T-helper 22 cell (primary cell): ENCODE measurements at regions not wholly inside any gene's neighbourhood (a gene's known extent, or its start where the extent isn't known, plus 50 kb on each side); places are given as distances from the start of the nearest gene placed in this dataset.
"Not testable (repeated sequence)": the region's sequence is repeated elsewhere in the genome, so short reads cannot be mapped to it uniquely, and the experiment has no call there.

ENCODE experiments used
- DNase-seq: peaks from one replicate; pipeline ENCODE4 v3.0.0-alpha.2; 2020; ENCODE audit warnings: low read depth

DNA sequence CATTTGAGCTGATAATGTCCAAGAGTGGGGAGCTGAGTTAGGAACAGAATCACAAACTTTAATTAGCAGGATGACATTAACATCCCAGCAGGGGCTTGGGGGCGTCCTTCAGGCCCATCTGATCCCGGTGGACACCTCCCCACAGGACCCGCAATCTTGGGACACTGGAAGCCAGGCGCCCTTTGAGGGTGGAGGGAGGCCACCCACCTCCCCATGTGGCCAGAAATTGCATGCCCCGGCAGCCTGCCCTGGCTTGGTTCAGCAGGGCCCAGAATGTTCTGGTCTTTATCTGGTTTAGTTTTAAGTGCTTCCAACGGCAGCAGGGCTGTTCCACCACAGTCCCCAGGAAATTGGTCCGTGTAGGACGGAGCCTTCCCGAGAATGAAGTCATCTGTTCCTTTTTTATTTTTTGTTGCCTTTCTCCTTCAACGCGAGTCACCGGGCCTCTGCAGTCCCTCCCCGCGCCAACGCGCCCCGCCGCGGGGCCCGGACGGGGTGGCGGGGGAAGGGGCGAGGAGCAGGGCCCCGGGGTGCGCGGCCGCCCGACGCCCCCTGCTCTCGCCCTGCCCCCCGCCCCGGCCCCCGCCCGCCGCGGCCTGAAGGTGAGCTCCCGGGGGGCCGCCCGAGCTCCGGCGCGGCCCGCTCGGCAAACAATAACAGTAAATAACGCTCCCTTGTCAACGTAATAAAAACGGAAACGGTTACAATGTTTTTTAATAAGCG is 207.9 kb downstream of the C9orf50 start:
- no peak for DNase-seq

DNA sequence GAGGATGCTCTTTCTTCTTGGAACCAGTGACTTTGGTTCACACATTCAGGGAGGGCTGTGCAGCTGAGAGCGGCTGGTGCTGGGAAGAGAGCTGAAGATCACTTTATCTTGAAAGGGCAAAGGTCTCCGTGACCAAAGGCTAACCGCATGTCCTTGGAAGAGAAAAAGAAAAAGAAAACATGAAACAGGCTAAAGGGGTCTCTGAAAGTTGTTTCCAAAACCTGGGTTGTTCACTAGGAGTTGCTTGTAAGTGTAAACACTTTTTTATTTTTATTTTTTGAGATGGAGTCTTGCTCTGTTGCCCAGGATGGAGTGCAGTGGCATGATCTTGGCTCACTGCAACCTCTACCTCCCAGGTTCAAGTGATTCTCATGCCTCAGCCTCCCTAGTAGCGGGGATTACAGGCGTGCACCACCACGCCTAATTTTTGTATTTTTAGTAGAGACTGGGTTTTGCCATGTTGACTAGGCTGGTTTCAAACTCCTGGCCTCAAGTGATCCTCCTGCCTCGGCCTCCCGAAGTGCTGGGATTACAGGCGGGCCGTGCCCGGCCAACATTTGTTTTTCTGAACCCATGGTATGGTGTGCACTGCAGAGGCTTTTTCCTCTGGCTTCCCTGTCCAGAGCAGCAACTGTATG is 208.6 kb downstream of the C9orf50 start:
- DNase-seq, result not testable (repeated sequence)

DNA sequence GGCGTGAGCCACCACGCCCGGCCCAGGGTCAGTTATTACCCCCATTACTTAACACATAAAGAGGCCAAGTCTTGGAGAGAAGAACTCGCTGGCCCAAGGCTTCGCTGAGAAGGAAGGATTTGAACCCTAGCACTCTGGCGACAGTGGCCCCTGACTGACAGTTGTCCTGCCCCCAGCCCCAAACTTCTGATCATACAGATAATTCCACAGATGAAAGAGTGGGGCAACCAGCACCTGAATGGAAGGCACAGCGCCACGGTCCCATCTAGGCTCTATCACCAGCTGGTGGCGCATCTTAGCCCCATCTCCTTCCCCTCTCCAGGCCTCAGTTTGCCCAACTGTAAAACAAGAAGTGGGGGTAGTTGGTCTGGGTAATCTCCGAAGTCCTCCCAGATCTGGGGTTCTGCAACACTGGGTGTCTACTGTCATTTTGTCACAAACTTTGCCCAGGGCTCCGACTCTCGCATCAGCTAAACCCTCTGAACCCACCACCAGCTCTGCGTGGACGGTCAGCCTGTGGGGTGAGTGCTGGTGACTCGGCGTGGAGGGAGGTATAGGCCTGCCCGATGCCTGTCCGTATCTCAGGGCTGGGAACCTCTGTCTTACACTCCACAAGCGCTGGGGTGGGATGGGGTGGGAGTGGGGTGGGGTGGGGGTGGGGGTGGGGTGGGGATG is 209.3 kb downstream of the C9orf50 start:
- no peak for DNase-seq

DNA sequence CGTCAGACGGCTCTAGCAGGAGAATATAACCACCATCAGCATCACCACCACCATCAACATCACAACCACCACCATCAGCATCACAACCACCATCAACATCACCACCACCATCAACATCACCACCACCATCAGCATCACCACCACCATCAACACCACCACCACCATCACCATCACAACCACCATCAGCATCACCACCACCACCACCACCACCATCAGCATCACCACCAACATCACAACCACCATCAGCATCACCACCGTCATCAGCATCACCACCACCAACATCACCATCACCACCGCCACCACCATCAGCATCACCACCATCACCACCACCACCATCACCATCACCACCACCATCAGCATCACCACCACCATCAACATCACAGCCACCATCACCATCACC is 210.7 kb downstream of the C9orf50 start:
- no peak for DNase-seq

DNA sequence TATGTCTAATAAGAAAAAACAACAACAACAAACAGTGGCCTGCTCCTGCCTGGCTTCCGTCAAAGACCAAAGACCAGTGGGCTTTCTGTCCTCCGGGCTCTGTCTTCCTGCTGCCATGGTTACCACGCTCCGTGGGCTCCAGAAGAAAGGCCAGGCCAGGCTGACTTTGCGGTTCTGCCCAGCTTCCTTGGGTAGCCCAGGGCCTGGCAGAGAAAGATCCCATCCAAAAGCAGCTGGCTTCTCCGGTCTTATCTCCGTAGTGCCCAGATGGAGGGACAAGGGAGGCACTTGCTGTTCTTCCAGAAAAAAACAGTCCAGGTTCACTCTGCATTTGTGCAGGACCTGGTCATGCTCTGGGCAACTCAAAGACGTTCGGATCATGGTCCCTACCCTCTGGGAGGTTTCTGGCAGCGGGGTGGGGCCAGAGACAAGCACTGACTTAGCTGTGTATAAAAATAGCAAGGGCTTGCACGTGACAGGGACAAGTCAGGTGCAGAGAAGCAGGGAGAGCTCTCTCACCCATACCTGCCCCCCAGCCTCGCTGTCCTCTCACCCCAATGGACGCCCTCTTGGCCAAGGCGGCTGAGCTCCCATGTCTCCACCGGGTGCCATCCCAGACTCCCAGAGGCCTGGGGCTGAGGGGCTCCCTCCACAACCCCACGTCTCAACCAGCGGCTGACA is 212.2 kb downstream of the C9orf50 start:
- DNase-seq, result no peak

DNA sequence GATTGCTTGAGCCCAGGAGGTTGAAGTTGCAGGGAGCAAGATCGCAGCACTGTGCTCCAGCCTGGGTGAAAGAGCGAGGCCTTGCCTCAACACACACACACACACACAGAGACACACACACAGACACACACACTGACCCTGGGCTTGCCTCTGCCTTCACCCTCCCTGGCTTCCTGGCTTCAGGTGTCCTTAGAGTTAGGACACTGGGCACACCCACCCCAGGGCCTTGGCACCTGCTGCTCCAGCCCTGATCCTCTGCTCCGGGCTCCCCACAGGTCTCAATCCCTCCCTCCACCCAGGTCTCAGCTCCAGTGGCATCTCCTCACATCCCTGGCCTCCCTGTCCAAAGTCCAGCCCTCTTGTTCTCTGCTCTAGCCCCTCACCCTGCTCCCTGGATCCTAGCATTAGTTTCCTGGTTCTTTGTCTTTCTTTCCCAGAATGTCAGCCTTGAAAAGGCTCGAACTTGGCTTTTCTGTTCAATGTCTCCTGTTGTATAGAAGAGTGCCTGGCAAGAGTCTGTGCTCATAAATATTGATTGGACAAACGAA is 212.9 kb downstream of the C9orf50 start:
- DNase-seq, result no peak

DNA sequence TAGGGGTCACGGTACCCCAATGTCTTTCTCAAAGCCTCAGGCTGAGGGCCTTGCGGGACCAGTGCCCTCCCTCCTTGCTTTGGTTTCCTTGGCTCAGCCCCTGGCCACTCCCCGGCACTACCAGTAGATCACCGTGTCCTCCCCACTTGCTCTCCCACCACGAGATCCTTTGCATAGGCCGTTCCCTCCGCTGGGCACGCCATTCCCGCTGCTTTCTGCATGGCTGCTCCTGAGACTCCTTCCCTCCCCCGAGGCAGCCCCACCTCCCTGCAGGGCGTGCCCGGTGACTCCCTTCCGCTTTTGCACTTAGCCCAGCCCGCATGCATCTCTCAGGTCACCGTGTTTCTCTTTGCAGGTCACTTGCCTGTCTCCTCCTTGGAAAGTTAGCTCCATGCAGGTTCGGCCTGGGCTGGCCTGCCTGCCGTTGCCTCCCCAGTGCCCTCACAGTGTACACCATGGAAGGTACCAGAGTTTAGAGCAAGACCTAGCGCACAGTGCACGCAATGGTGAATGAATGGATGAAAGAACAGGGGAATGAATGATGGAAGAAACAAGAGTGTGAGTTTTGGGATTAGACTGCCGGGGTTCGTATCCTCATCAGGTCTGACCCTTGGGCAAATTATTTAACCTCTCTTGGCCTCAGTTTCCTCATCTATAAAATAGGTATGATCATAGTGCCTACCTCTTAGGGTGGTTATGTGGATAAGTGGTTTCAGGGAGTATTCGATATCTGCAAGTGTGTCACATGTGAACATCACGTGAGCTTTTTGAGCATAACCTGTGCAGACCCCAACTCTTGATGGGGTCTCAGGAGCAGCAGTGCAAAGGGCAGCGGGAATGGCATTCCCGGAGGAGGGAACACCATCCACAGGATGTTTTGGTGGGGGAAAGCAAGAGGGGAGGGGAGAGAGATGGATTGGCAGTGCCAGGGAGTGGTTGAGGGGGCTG is 214.3 kb downstream of the C9orf50 start:
- DNase-seq, result no peak

DNA sequence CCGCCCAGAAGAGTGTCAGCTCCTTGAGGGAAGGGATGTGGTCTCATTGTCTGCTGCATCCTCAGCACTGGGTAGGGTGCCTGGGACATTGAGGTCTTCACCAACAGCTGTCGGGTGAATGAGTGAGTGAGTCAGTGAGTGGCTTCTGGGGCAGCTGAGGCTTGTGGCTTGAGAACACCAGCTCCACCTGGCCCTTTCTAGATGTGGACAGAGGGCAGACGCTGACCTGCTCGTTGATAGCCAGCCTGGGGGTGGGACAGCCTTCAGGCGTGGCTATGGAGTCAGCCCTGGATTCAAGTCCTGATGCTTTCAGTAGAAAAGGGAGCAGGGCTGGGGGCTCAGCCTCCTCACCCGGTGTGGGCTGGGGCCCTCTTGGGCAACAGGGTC is 215.1 kb downstream of the C9orf50 start:
- DNase-seq, result no peak

DNA sequence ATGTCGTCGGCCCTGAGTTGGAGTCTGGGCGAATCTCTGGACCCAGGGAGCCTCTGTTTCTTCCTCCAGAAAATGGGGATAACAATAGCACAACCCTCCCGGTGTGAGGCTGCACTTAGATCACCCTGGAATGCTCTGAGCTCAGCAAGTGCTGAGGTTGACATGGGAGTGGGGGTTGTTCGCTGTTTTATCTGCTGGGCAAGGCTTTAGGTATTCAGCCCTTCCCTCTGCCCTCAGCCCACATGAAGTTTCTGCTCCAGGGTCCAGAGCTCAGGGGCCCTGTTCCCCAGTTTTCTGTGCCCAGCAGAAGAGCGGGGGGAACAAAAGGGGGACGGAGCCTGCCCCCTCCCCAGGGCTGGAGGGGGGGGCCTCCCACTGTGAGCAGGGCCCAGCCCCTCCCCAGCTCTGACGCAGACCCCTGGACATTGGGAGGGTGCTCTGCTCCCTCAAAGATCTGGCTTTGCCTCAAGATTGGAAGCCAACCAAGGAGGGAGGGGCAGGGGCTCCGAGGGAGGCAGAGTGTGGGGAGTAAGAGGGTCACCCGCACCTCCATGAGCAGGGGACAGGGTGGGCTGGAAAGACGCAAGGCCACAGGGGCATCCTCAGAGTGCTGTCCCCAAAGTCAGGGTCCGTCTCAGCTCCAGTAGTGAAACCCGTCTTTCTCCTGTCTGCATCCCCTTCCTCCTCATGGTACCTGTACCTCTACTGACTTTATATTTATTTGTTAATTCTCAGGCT is 215.6 kb downstream of the C9orf50 start:
- DNase-seq, result no peak

DNA sequence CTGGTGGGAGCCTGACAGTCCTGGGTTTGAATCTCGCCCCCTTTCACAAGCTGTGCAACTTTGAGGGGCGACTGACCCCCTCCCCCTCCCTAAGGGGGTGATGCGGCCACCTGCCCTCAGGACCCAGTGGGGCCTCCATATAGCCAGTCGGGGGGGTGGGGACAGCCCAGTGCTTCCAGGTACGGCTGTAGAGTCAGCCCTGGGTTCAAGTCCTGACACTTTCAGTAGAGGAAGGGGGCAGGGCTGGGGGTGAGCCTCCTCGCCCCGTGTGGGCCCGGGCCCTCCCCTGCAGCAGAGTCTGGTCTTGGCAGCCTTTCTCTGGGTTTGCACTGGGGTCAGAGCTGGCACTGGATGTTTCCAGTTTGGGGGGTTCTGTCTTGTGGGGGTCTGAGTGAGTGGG is 216.3 kb downstream of the C9orf50 start:
- no peak for DNase-seq

DNA sequence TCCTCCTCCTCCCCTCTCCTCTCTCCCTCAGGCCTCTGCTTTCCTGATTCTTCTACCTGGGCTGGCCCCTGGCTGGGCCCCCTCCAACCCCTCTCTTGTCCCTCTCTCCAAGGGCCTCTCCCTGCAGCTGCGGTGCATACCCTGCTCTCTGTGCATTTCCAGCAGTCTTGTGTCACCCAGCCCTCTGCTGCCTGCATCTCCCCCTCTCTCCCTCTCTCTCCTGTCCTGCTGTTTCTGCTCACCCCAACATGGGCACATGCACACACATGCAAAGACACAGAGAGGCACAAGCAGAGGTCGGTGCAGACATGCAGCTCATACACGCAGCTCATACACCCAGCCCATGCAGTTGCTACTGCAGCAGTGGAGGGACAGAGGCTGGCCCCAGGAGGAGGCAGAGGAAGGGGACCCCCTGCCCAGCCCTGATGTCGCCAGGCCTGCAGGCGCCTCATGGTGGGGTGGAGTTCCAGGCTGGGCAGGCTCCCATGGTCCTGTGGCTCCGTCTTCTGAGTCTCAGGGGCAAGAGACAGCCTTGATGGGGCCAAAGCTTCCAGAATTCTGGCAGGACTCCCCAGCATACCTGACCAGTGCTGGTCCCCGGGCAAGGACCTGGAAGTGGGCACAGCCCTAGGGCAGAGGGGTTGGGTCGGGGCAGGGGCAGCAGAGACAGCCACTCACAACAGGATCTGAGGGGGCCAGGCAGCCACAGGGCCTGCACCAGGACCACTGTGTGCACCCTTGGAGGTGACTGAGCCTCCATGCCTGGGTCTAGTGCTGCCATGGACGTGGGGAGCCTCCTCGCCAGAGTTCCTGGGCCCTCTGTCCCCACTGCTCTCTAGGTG is 216.9 kb downstream of the C9orf50 start:
- DNase-seq, result no peak

DNA sequence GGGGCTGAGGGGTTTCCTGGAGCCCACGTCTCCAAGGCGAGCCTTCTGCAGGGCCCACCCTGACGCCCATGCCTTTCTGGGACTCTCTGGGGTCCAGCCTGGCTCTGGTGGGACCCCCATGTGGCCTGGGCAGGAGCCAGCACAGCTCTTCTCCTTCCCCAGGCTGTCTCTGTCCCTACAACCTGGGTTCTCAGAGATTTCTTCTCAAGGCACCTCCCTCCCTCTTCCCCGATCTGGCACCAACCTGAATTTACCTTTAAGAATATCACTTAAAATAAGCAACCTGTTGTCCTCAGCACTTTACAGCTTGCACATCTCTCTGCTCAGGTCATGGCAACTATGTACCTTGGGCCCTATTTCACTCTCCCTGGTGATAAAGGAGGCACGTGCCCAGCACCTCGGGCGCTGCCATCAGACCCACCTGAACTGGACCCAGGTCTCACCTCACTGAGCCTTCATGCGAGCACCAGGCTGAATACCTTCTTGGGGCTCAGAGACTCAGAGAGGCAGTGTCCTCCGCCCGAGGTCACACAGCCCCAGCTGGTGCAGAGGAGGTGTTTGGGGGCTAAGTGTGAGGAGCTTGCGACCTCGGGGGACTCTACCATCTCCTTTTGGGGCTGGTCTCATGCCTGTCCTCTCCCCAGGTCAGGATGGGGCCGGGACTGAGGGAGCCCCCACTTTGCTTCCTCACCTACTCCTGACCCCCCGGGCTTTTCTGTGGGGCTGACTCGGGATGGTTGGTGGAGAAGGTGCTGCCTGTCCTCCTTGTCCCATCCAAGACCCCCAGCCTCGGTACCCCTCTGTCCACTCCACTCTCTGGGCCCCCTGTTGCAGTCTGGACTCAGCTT is 217.7 kb downstream of the C9orf50 start:
- no peak for DNase-seq

DNA sequence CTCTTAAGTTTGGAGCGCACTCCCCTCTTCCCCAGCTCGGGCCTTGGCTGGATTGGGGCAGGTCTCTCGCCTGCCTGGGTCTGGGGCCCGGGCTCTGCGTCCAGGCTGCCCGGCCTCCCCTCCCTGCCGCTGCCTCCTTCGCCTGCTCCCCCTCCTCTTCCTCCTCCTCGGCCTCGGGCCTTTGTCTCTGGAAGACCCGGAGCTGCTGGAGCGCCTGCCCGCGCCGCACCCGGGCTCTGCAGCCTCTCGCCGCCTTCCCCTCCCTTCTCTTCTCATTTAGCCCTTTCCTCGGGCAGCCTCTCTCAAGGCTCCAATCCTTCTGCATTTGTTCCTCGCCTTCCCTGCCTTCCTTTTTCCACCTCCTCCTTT is 218.5 kb downstream of the C9orf50 start:
- DNase-seq, result no peak

DNA sequence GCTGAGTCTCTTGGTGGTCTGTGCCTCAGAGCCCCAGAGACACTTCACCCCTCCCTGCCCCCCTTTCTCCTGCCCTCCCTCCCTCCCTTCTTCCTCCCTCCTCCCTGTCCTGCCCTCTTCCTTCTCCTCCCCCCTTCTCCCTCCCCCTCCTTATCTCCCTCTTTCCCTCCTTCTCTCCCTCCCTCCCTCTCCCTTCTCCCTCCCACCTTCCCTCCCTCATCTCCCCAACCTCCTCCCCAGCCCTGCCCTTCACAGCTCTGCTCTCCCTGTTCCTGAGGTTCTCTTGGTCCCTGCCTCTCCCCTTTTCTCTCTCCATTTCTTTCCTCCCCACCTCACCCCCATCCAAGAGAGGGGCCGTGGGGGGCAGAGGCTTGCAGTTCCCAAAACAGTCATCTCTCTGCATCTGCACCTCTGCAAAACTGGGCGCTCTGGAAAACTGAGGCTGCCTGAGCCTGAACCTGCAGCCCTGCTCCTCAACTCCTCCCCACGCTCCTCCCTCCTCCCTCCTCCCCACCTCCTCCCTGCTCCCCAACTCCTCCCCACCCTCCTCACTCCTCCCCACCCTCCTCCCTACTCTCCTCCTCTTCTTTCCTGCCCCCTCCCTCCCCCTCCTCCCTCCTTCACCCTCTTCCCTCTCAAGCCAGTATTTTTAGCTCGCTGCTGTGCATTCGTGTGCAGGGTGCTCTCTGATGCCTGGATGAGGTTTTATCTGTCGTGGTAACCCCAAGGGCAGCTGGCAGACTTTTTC is 219.1 kb downstream of the C9orf50 start:
- no peak for DNase-seq

DNA sequence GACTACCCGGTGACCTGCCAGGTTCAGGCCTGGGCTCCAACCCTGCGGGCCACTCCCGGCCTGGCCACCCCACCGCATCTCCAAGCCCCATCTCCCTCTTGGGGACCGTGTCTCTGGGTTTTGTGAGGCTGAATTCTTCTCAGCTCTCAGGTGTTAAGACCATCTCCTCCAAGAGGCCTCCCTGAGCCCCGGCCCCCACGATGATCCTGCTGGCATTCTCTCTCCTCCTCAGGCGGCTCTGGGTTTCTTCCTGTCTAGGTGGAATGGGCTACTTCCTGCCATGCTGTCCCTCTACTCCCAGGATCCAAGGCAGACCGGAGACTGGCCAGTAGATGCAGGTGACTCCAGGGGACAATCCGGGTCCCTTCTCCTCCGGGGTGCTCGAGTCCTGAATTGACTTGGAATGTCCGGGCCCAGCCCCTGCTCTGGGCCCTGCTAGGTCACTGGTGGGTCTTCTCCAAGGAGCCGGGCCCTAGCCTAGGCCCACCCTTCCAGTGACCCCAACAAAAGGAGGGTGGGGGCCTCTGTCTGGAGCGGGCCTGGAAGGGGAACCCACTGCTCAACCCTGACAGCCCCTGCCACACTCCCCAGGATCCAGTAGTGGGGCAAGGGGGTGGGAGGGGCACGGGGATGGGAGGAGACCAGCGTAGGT is 219.8 kb downstream of the C9orf50 start:
- no peak for DNase-seq

DNA sequence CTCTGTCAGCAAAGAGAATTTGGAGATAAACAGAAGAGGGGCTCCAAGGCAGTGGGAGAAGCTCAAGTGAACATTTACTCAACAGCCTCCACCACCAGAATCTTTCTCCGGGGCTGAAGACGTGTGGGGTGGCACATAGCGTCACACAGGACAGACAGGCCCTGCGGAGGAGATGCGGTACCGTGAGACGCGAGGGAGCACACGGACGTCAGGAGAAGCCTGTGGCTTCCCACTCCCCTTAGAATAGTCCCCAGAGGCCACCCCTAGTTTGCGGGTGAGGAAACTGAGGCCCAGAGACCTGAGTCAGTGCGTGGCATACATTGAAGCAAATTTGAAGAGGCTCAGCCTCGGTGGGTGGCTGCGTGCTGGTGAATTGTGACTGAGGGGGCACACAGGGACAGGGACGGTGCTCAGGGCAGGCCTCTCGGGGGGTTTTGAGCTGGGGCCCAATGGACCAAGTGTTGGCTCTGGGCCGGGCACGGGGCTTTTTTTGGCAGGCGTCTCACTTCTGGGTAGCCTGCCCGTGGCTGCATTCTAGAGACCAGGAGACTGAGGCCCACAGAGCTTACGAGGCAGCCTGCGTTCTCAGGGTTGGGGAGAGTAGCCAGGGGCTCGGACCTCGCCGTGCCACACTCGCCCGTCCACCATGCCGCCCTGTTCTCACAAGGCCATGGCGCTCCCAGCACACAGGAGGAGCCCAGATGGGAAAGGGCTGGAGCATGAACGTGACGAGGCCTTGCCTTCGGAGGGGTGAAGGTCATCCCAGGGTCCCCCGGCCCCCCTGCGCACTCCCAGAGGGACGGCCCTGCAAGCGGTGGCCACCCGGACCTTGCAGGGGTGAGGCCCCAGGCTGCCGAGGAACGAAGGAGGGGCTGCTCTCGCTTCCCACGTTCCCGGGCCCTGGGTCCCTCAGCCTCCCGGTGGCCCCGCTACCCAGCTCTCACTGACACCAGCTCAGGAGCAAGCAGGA is 220.6 kb downstream of the C9orf50 start:
- DNase-seq, result no peak

DNA sequence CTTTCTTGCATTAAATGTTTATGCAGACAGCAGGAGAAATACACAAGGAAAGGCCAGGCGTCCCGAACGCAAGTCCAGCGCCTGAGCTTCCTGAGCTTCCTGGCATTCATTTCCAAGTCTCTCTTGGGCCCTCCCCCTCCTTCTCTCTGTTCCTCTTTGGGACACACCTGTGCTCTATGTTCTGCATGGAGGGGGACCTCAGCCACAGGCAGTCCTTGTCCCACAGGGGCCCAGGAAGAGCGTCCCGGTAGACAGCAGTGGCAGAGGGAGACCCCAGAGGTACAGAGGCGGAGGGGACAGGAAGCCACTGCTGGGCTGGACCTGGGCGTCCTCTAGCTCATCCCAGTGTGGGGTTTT is 221.3 kb downstream of the C9orf50 start:
- no peak for DNase-seq
